Stimulated activated CD4-positive, alpha-beta T cell treated with anti-CD3 and anti-CD28 coated beads, Interleukin-15, amount 100 ng/mL, for 24 hours (primary cell): ENCODE measurements at regions not wholly inside any gene's neighbourhood (a gene's known extent, or its start where the extent isn't known, plus 50 kb on each side); places are given as distances from the start of the nearest gene placed in this dataset.

Source experiments
- DNase-seq: peaks from one replicate; pipeline ENCODE4 v3.0.0-alpha.2; 2020

- DNase-seq, result no peak
These were observed 129.7 kb downstream of the CEP57L1 start for GRCh38 chr6:109224994-109225393.

- no peak for DNase-seq
These were observed 129.0 kb downstream of the CEP57L1 start for GRCh38 chr6:109224107-109224875.

GRCh38 chr6:109222848-109223247 is 127.5 kb downstream of the CEP57L1 start:
- DNase-seq, result no peak

DNA sequence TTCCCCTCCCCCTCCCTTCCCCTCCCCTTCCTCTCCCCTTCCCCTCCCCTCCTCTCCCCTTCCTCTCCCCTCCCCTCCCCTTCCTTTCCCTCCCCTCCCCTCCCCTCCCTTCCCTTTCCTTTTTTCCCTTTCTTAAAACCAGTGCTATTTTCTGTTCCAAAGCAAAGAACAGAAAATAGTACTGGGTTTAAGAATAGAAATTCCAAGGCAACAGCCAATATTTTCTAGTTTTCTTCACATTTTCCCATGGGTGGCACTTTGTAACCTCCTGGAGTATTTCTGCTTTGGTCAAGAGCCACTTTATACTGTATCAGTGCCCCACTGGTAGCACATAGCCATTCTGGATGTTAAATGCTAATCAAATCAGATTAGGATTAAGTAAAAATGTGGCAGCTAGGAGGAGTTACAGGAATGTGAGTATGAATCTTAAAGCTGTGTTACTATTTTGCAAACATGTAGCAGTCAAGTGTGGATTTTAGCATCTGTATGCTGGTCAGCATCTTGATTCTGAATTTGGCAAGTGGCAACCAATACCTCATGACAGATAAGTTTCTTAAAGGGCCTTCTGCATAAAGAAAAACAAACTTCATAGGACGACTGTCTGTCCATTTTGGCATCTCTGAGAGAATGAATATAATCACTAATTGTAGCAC is 126.4 kb downstream of the CEP57L1 start:
- no peak for DNase-seq
